ENCODE measurements at regions not wholly inside any gene's neighbourhood (a gene's known extent, or its start where the extent isn't known, plus 50 kb on each side); places are given as distances from the start of the nearest gene placed in this dataset.

DNA sequence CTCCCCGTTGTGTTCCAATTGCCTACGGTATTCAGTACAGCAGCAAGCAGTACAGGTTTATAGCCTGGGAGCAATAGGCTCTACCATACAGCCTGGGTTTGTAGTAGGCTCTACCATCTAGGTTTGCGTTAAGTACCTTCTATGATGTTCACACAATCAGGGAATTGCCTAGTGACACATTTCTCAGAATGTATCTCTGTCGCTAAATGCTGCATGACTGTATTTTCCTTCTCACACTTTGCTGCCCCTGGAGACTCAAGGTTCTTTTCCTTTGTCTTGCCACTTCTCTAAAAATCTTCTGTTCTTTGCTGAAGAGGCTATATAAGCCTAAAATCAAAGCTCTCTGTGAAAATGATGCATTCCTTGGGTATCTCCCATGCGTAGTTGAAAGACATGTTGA, 241.9 kb downstream of the CD83 start:
- TF ChIP-seq CTCF (IDR thresholded peaks at IDR 0.05): no peak
- no peak for TF ChIP-seq POLR2AphosphoS5 (IDR thresholded peaks at IDR 0.05)
- TF ChIP-seq POLR2A (IDR thresholded peaks at IDR 0.05): no peak
- TF ChIP-seq EP300 (IDR thresholded peaks at IDR 0.05; ENCODE audit: low read depth): no peak
- in situ Hi-C loops (cut with MboI; ENCODE audit: low pct_ligation_motif_present in 1 of 4, low pct_unique_long_range_greater_than_20kb in 1 of 4, low sequenced_read_pairs in 3 of 4) (no loop called here), intact Hi-C loops (cut with DNase I; ENCODE audit: low total_unique reads) (no loop called here)
- DNase-seq: no peak
- Histone ChIP-seq H3K36me3 (no peaks in the 10 kb centered on the region), H3K27ac (no peak overlapping the region), H3K4me1 (peaks cover 0 to 4% (median 1%) of the 10 kb centered on the region in 4 donors), H3K4me3 (no peak overlapping the region), H3K9me3 (no peaks in the 10 kb centered on the region), H3K27me3 (no peaks in the 10 kb centered on the region)
- 88 to 96% methylated on average over 5 of the region's 5 CpGs for WGBS, 2 donors (ENCODE audit: low coverage in 1 of 2)

GRCh38 chr6:14360565-14360964, 243.0 kb downstream of the CD83 start:
- Histone ChIP-seq H3K36me3 (no peaks in the 10 kb centered on the region), H3K4me3 (no peak overlapping the region), H3K27ac (no peak overlapping the region), H3K4me1 (no peaks in the 10 kb centered on the region), H3K9me3 (no peaks in the 10 kb centered on the region), H3K27me3 (no peaks in the 10 kb centered on the region)
- TF ChIP-seq CTCF (IDR thresholded peaks at IDR 0.05) (no peak), POLR2A (IDR thresholded peaks at IDR 0.05) (no peak), POLR2AphosphoS5 (IDR thresholded peaks at IDR 0.05) (no peak), EP300 (IDR thresholded peaks at IDR 0.05; ENCODE audit: low read depth) (no peak)
- DNase-seq: no peak
- in situ Hi-C loops (cut with MboI; ENCODE audit: low pct_ligation_motif_present in 1 of 4, low pct_unique_long_range_greater_than_20kb in 1 of 4, low sequenced_read_pairs in 3 of 4) (no loop called here), intact Hi-C loops (cut with DNase I; ENCODE audit: low total_unique reads) (no loop called here)
- 89 to 96% methylated on average over 5 to 7 of the region's 7 CpGs for WGBS, 2 donors (ENCODE audit: low coverage in 1 of 2)

DNA sequence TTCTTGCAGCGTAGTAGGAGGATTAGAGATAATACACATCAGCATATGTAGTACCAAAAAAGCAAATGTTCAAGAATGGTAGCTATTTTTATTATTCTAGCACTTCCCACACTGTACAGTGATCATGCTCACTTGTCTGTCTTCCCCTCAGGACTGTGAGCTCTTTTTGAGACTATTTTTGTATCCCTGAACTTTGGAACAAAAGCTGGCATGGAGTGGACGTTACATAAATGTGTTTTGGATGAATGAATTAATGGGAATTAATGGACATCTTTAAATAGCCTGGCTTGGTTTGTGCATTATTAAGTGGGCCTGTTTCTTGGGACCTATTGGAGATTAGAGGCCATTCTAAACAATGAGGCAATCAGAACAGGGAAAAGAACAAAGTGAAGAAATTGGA, 243.7 kb downstream of the CD83 start:
- TF ChIP-seq EP300 (IDR thresholded peaks at IDR 0.05; ENCODE audit: low read depth): no peak
- no peak for TF ChIP-seq POLR2AphosphoS5 (IDR thresholded peaks at IDR 0.05)
- TF ChIP-seq POLR2A (IDR thresholded peaks at IDR 0.05): no peak
- TF ChIP-seq CTCF (IDR thresholded peaks at IDR 0.05): no peak
- intact Hi-C loops (cut with DNase I; ENCODE audit: low total_unique reads): no loop called here
- in situ Hi-C loops (cut with MboI; ENCODE audit: low pct_ligation_motif_present in 1 of 4, low pct_unique_long_range_greater_than_20kb in 1 of 4, low sequenced_read_pairs in 3 of 4): no loop called here

GRCh38 chr6:14361956-14362587, 244.5 kb downstream of the CD83 start:
- no peak for TF ChIP-seq EP300 (IDR thresholded peaks at IDR 0.05; ENCODE audit: low read depth)
- TF ChIP-seq POLR2A (IDR thresholded peaks at IDR 0.05): no peak
- TF ChIP-seq POLR2AphosphoS5 (IDR thresholded peaks at IDR 0.05): no peak
- TF ChIP-seq CTCF (IDR thresholded peaks at IDR 0.05): no peak
- H3K27me3 ChIP-seq: no peaks in the 10 kb centered on the region
- H3K36me3 ChIP-seq: no peaks in the 10 kb centered on the region
- no peaks in the 10 kb centered on the region for H3K9me3 ChIP-seq
- H3K4me3 ChIP-seq: no peak overlapping the region
- no peak overlapping the region for H3K27ac ChIP-seq
- no peak for DNase-seq
- intact Hi-C loops (cut with DNase I; ENCODE audit: low total_unique reads): no loop called here
- in situ Hi-C loops (cut with MboI; ENCODE audit: low pct_ligation_motif_present in 1 of 4, low pct_unique_long_range_greater_than_20kb in 1 of 4, low sequenced_read_pairs in 3 of 4): no loop called here
- 78 to 84% methylated on average over 5 of the region's 5 CpGs for WGBS, 2 donors (ENCODE audit: low coverage in 1 of 2)
- H3K4me1 ChIP-seq: no peaks in the 10 kb centered on the region

More for the DNA sequence above, 243.7 kb downstream of the CD83 start:
- H3K36me3 ChIP-seq: no peaks in the 10 kb centered on the region
- DNase-seq: no peak
- H3K27me3 ChIP-seq: no peaks in the 10 kb centered on the region
- H3K4me3 ChIP-seq: no peak overlapping the region
- 75 to 78% methylated on average over 2 of the region's 2 CpGs for WGBS, 2 donors (ENCODE audit: low coverage in 1 of 2)
- no peaks in the 10 kb centered on the region for H3K9me3 ChIP-seq
- no peak overlapping the region for H3K27ac ChIP-seq
- H3K4me1 ChIP-seq: no peaks in the 10 kb centered on the region
